Right lobe of liver (tissue), 6 donors: ENCODE measurements at regions not wholly inside any gene's neighbourhood (a gene's known extent, or its start where the extent isn't known, plus 50 kb on each side); places are given as distances from the start of the nearest gene placed in this dataset.

Source experiments
- ATAC-seq, 4 donors: fragments of 200-7000 bp; cut with Tn5 transposase; one replicate each; pipeline ENCODE4 v1.9.1; 2020; ENCODE audit warnings: mild to moderate bottlenecking in 4 of 4, moderate library complexity in 4 of 4
- DNase-seq, 3 donors: peaks; one replicate each; pipeline ENCODE4 v3.0.0-alpha.2; 2020
- H3K27ac ChIP-seq, 3 donors: fragments of 200-600 bp; one replicate each; pipeline ENCODE4 v1.8.0; 2022
- H3K27me3 ChIP-seq, 2 donors: fragments of 200-600 bp; one replicate each; pipeline ENCODE4 v1.8.0; 2022
- H3K36me3 ChIP-seq, 4 donors: fragments of 200-600 bp; sonication (generic) in 1 of 4; one replicate each; pipeline versions ENCODE4 v1.5.1 to v1.8.0; 2017 to 2022; ENCODE audit warnings: control low read depth in 1 of 4
- H3K4me1 ChIP-seq, 4 donors: fragments of 200-600 bp; sonication (generic) in 1 of 4; one replicate each; pipeline versions ENCODE4 v1.5.1 to v1.8.0; 2017 to 2022; ENCODE audit warnings: control low read depth in 1 of 4
- H3K4me3 ChIP-seq, 3 donors: fragments of 200-600 bp; one replicate each; pipeline ENCODE4 v1.8.0; 2022
- H3K9me3 ChIP-seq, 4 donors: fragments of 200-600 bp; sonication (generic) in 1 of 4; one replicate each; pipeline versions ENCODE4 v1.5.1 to v1.8.0; 2017 to 2022; ENCODE audit warnings: control low read depth in 1 of 4
- POLR2A ChIP-seq: fragments of 450-650 bp; IDR thresholded peaks from one replicate; pipeline ENCODE4 v1.6.1; 2017; ENCODE audit warnings: antibody characterized with exemption, mild to moderate bottlenecking
- WGBS: methylation state at CpG from one replicate; pipeline ENCODE4 v1.1.6; 2018; ENCODE audit warnings: low coverage, low lambda C conversion rate; ENCODE audit not compliant: insufficient coverage; ENCODE audit errors: missing lambda C conversion rate; 5-methylcytosine and 5-hydroxymethylcytosine counted together
- intact Hi-C, 2 donors: fragments of 100-400 bp; cut with DNase I; formaldehyde crosslinking; loops; one replicate each; pipeline versions ENCODE4 v1.11.2 to v1.14.1; 2022
- TF ChIP-seq, protein P1 (sequence below), 4 donors: fragments of 200-600 bp in 3 of 4; fragments of 450-650 bp in 1 of 4; IDR thresholded peaks; one replicate each; pipeline versions ENCODE4 v1.5.1 to v1.8.0; 2016 to 2022; ENCODE audit warnings: antibody characterized with exemption in 4 of 4, mild to moderate bottlenecking in 2 of 4
- donor health status: DM: no; HTN: yes; CAD: no.
- donor health status: DM: no; HTN: no; CAD: no.
- donor health status: DM: no; HTN: no; CAD: no.
- donor health status: DM: no; HTN: yes; CAD: no.
- donor health status: DM: no; HTN: yes; CAD: no.

DNA sequence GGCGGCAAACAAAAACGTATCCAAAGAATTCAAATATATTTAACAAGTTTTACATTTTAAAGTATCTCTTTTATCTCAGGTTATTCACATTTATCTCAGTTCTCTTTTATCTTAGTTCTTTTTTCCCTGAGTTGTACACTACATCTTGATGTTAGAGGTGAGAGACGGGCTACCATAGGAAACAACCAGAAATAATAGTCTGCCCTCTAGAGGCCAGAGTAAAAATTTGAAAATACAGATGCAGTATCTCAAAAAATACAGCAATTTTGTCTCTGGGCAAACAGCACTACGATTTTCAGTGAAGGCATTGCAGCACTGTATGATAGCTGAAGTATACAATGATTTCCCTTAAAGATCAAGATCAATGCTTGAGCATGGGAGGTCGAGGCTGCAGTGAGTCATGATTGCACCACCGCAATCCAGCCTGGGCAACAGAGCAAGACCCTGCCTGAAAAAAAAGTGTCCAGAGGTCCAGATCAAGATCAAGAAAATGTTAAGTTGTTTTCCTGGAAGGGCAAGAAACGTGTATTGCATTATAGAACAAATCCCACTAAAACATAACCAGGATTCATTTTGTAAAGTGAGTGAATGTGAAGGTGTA is 82.6 kb upstream of the ATP11B start:
- TF ChIP-seq, protein P1, sequence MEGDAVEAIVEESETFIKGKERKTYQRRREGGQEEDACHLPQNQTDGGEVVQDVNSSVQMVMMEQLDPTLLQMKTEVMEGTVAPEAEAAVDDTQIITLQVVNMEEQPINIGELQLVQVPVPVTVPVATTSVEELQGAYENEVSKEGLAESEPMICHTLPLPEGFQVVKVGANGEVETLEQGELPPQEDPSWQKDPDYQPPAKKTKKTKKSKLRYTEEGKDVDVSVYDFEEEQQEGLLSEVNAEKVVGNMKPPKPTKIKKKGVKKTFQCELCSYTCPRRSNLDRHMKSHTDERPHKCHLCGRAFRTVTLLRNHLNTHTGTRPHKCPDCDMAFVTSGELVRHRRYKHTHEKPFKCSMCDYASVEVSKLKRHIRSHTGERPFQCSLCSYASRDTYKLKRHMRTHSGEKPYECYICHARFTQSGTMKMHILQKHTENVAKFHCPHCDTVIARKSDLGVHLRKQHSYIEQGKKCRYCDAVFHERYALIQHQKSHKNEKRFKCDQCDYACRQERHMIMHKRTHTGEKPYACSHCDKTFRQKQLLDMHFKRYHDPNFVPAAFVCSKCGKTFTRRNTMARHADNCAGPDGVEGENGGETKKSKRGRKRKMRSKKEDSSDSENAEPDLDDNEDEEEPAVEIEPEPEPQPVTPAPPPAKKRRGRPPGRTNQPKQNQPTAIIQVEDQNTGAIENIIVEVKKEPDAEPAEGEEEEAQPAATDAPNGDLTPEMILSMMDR (IDR thresholded peaks at IDR 0.05) = peak; percentile 54 to 67 (median 60)
- TF ChIP-seq POLR2A = no peak

GRCh38 chr3:182711261-182711683 is 82.0 kb upstream of the ATP11B start:
- WGBS = 27% methylated on average over 3 of the region's 3 CpGs
- peak; percentile 62 to 86 (median 70) for ATAC-seq
- Histone ChIP-seq H3K36me3 (no peaks in the 10 kb centered on the region), H3K4me3 (no peak overlapping the region), H3K27me3 (no peaks in the 10 kb centered on the region), H3K9me3 (no peaks in the 10 kb centered on the region), H3K27ac (peak overlapping the region; percentile 46 to 56 (median 52)), H3K4me1 (peaks cover 0 to 25% (median 2%) of the 10 kb centered on the region in 4 donors)
- intact Hi-C loops = loop anchor here in 1 of 2 donors (10.0 kb wide), 1 partner anchor 124 kb away; no protein-coding TSS in a partner anchor
- DNase-seq = no peak
- TF ChIP-seq, protein P1 (IDR thresholded peaks at IDR 0.05) = no peak
- no peak for TF ChIP-seq POLR2A

More for the DNA sequence above, 82.6 kb upstream of the ATP11B start:
- Histone ChIP-seq H3K9me3 (no peaks in the 10 kb centered on the region), H3K27ac (peak overlapping the region in 2 of 3 donors; percentile 5 to 56), H3K36me3 (no peaks in the 10 kb centered on the region), H3K4me3 (no peak overlapping the region), H3K27me3 (no peaks in the 10 kb centered on the region), H3K4me1 (peaks cover 0 to 20% (median 2%) of the 10 kb centered on the region in 4 donors)
- WGBS = 38% methylated on average over 7 of the region's 7 CpGs
- DNase-seq (no peak), ATAC-seq (peak; percentile 52 to 75 (median 70))
- intact Hi-C loops = loop anchor here in 1 of 2 donors (10.0 kb wide), 1 partner anchor 124 kb away; no protein-coding TSS in a partner anchor

GRCh38 chr3:182711853-182712252 is 81.5 kb upstream of the ATP11B start:
- peak overlapping the region; percentile 46 to 56 (median 52) for H3K27ac ChIP-seq
- ATAC-seq = no peak
- H3K9me3 ChIP-seq = no peaks in the 10 kb centered on the region
- 57% methylated on average over 1 of the region's 2 CpGs for WGBS
- H3K36me3 ChIP-seq = no peaks in the 10 kb centered on the region
- H3K4me1 ChIP-seq = peaks cover 0 to 25% (median 2%) of the 10 kb centered on the region in 4 donors
- no peak for DNase-seq
- no peaks in the 10 kb centered on the region for H3K27me3 ChIP-seq
- intact Hi-C loops = loop anchor here in 1 of 2 donors (10.0 kb wide), 1 partner anchor 123 kb away; no protein-coding TSS in a partner anchor
- no peak for TF ChIP-seq POLR2A
- TF ChIP-seq, protein P1 (IDR thresholded peaks at IDR 0.05) = no peak
- no peak overlapping the region for H3K4me3 ChIP-seq

GRCh38 chr3:182713111-182713510 is 80.2 kb upstream of the ATP11B start:
- no peak for TF ChIP-seq POLR2A
- Histone ChIP-seq H3K36me3 (no peaks in the 10 kb centered on the region), H3K27ac (no peak overlapping the region), H3K4me1 (peaks cover 0 to 25% (median 2%) of the 10 kb centered on the region in 4 donors), H3K9me3 (no peaks in the 10 kb centered on the region), H3K4me3 (no peak overlapping the region), H3K27me3 (no peaks in the 10 kb centered on the region)
- intact Hi-C loops = loop anchor here in 1 of 2 donors (10.0 kb wide), 1 partner anchor 122 kb away; no protein-coding TSS in a partner anchor
- 72% methylated on average over 3 of the region's 3 CpGs for WGBS
- ATAC-seq (no peak), DNase-seq (no peak)
